Hepatocyte (in vitro differentiated cells): ENCODE measurements at regions not wholly inside any gene's neighbourhood (a gene's known extent, or its start where the extent isn't known, plus 50 kb on each side); places are given as distances from the start of the nearest gene placed in this dataset.

Source experiments
- CTCF ChIP-seq: fragments of 200-600 bp; sonication (generic); IDR thresholded peaks from 2 replicates; pipeline ENCODE4 v1.5.1; 2016; ENCODE audit warnings: antibody characterized with exemption, mild to moderate bottlenecking; ENCODE audit not compliant: poor library complexity
- EZH2 ChIP-seq: fragments of 200-600 bp; sonication (generic); IDR thresholded peaks from 2 replicates; pipeline ENCODE4 v1.6.1; 2016; ENCODE audit warnings: antibody characterized with exemption, mild to moderate bottlenecking, borderline replicate concordance
- EZH2phosphoT487 ChIP-seq: fragments of 200-600 bp; sonication (generic); IDR thresholded peaks from one replicate; pipeline ENCODE4 v1.6.1; 2018; ENCODE audit warnings: antibody characterized with exemption, mild to moderate bottlenecking, low read depth, moderate library complexity; ENCODE audit not compliant: unreplicated experiment, severe bottlenecking

- TF ChIP-seq CTCF: no peak
- TF ChIP-seq EZH2: no peak
- TF ChIP-seq EZH2phosphoT487: no peak
Measured at GRCh38 chr3:191695815-191696153, 234.8 kb downstream of the PYDC2 start.
